ENCODE measurements at regions not wholly inside any gene's neighbourhood (a gene's known extent, or its start where the extent isn't known, plus 50 kb on each side); places are given as distances from the start of the nearest gene placed in this dataset.

DNA sequence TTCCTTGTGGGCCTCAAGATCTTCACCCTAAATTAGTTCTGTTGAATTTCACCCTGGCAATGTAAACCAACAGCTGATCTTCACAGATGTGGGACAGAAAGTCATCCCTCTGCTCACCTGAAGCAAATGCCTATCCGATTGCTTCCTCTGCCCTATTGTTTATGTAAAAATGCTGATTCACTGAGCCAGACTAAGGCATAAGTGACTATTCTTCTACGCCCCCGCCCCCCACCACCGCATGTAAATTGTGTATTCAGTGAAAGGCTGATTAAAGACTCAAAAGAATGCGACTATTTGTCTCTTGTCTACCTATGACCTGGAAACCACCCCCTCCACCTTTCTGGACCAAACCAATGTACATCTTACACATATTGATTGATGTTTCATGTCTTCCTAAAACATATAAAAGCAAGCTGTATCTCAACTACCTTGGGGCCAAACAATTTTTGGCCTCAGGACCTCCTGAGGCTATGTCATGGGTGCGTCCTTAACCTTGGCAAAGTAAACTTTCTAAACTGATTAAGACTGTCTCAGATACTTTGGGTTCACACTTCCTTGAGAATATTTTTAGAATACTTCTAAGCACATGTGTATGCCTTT is 129.7 kb upstream of the BOD1 start (continued):
- TF ChIP-seq, protein P1, sequence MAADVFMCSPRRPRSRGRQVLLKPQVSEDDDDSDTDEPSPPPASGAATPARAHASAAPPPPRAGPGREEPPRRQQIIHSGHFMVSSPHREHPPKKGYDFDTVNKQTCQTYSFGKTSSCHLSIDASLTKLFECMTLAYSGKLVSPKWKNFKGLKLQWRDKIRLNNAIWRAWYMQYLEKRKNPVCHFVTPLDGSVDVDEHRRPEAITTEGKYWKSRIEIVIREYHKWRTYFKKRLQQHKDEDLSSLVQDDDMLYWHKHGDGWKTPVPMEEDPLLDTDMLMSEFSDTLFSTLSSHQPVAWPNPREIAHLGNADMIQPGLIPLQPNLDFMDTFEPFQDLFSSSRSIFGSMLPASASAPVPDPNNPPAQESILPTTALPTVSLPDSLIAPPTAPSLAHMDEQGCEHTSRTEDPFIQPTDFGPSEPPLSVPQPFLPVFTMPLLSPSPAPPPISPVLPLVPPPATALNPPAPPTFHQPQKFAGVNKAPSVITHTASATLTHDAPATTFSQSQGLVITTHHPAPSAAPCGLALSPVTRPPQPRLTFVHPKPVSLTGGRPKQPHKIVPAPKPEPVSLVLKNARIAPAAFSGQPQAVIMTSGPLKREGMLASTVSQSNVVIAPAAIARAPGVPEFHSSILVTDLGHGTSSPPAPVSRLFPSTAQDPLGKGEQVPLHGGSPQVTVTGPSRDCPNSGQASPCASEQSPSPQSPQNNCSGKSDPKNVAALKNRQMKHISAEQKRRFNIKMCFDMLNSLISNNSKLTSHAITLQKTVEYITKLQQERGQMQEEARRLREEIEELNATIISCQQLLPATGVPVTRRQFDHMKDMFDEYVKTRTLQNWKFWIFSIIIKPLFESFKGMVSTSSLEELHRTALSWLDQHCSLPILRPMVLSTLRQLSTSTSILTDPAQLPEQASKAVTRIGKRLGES (CRISPR knock-in tag; IDR thresholded peaks at IDR 0.05; ENCODE audit: borderline replicate concordance), result no peak
- no peak for TF ChIP-seq ELF3 (CRISPR knock-in tag; IDR thresholded peaks at IDR 0.05)
- TF ChIP-seq ZMYM4 (CRISPR knock-in tag; IDR thresholded peaks at IDR 0.05), result no peak
- no peak for TF ChIP-seq YEATS4 (CRISPR knock-in tag; IDR thresholded peaks at IDR 0.05; ENCODE audit: borderline replicate concordance)
- TF ChIP-seq, protein P2, sequence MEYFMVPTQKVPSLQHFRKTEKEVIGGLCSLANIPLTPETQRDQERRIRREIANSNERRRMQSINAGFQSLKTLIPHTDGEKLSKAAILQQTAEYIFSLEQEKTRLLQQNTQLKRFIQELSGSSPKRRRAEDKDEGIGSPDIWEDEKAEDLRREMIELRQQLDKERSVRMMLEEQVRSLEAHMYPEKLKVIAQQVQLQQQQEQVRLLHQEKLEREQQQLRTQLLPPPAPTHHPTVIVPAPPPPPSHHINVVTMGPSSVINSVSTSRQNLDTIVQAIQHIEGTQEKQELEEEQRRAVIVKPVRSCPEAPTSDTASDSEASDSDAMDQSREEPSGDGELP (IDR thresholded peaks at IDR 0.05; ENCODE audit: borderline replicate concordance, low read depth), result peak; percentile 42; the same call in 1 of the 2 replicates
- no peak for TF ChIP-seq RBM22 (optimal IDR thresholded peaks at IDR 0.05; ENCODE audit: low read length)
- TF ChIP-seq ZNF768 (CRISPR knock-in tag; IDR thresholded peaks at IDR 0.05), result no peak
- no peak for TF ChIP-seq DPF2 (CRISPR knock-in tag; IDR thresholded peaks at IDR 0.05; ENCODE audit: borderline replicate concordance, low read depth)
- TF ChIP-seq RFX5 (IDR thresholded peaks at IDR 0.05; ENCODE audit: low read depth, low read length), result no peak
- TF ChIP-seq, protein P3, sequence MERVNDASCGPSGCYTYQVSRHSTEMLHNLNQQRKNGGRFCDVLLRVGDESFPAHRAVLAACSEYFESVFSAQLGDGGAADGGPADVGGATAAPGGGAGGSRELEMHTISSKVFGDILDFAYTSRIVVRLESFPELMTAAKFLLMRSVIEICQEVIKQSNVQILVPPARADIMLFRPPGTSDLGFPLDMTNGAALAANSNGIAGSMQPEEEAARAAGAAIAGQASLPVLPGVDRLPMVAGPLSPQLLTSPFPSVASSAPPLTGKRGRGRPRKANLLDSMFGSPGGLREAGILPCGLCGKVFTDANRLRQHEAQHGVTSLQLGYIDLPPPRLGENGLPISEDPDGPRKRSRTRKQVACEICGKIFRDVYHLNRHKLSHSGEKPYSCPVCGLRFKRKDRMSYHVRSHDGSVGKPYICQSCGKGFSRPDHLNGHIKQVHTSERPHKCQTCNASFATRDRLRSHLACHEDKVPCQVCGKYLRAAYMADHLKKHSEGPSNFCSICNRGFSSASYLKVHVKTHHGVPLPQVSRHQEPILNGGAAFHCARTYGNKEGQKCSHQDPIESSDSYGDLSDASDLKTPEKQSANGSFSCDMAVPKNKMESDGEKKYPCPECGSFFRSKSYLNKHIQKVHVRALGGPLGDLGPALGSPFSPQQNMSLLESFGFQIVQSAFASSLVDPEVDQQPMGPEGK (CRISPR knock-in tag; IDR thresholded peaks at IDR 0.05), result 0 out of 2 replicates have a peak, but pooled peaks have one; percentile 27
- no peak for TF ChIP-seq ZFP62 (CRISPR knock-in tag; IDR thresholded peaks at IDR 0.05)
- no peak for TF ChIP-seq SETDB1 (CRISPR knock-in tag; IDR thresholded peaks at IDR 0.05; ENCODE audit: borderline replicate concordance)
- no peak for TF ChIP-seq SAP130 (CRISPR knock-in tag; IDR thresholded peaks at IDR 0.05; ENCODE audit: low read depth)
- no peak for TF ChIP-seq FOXJ3 (CRISPR knock-in tag; IDR thresholded peaks at IDR 0.05; ENCODE audit: borderline replicate concordance)
- TF ChIP-seq ZNF382 (CRISPR knock-in tag; IDR thresholded peaks at IDR 0.05; ENCODE audit: borderline replicate concordance), result no peak
- TF ChIP-seq KLF9 (CRISPR knock-in tag; IDR thresholded peaks at IDR 0.05; ENCODE audit: low read depth), result no peak
- peak; percentile 75 for TF ChIP-seq NFE2 (CRISPR knock-in tag; IDR thresholded peaks at IDR 0.05)
- no peak for TF ChIP-seq ZNF335 (CRISPR knock-in tag; IDR thresholded peaks at IDR 0.05)
- no peak for TF ChIP-seq KLF13 (CRISPR knock-in tag; IDR thresholded peaks at IDR 0.05)
- TF ChIP-seq, protein P4, sequence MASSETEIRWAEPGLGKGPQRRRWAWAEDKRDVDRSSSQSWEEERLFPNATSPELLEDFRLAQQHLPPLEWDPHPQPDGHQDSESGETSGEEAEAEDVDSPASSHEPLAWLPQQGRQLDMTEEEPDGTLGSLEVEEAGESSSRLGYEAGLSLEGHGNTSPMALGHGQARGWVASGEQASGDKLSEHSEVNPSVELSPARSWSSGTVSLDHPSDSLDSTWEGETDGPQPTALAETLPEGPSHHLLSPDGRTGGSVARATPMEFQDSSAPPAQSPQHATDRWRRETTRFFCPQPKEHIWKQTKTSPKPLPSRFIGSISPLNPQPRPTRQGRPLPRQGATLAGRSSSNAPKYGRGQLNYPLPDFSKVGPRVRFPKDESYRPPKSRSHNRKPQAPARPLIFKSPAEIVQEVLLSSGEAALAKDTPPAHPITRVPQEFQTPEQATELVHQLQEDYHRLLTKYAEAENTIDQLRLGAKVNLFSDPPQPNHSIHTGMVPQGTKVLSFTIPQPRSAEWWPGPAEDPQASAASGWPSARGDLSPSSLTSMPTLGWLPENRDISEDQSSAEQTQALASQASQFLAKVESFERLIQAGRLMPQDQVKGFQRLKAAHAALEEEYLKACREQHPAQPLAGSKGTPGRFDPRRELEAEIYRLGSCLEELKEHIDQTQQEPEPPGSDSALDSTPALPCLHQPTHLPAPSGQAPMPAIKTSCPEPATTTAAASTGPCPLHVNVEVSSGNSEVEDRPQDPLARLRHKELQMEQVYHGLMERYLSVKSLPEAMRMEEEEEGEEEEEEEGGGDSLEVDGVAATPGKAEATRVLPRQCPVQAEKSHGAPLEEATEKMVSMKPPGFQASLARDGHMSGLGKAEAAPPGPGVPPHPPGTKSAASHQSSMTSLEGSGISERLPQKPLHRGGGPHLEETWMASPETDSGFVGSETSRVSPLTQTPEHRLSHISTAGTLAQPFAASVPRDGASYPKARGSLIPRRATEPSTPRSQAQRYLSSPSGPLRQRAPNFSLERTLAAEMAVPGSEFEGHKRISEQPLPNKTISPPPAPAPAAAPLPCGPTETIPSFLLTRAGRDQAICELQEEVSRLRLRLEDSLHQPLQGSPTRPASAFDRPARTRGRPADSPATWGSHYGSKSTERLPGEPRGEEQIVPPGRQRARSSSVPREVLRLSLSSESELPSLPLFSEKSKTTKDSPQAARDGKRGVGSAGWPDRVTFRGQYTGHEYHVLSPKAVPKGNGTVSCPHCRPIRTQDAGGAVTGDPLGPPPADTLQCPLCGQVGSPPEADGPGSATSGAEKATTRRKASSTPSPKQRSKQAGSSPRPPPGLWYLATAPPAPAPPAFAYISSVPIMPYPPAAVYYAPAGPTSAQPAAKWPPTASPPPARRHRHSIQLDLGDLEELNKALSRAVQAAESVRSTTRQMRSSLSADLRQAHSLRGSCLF (CRISPR knock-in tag; IDR thresholded peaks at IDR 0.05; ENCODE audit: borderline replicate concordance), result no peak
- TF ChIP-seq ZBTB38 (CRISPR knock-in tag; IDR thresholded peaks at IDR 0.05), result no peak

All from HepG2 (cell line).